ENCODE measurements at regions not wholly inside any gene's neighbourhood (a gene's known extent, or its start where the extent isn't known, plus 50 kb on each side); places are given as distances from the start of the nearest gene placed in this dataset.
"Not testable (repeated sequence)": the region's sequence is repeated elsewhere in the genome, so short reads cannot be mapped to it uniquely, and the experiment has no call there.

GRCh38 chr7:9718071-9718661 lies 1255.5 kb upstream of the PHF14 start:
- H3K4me1 Mint-ChIP-seq: peaks cover 19% of the 10 kb centered on the region
- no peak for DNase-seq (ENCODE audit: low read depth, low spot score)
- no peaks in the 10 kb centered on the region for H3K27me3 Mint-ChIP-seq (ENCODE audit: low read depth)
- H3K9me3 Mint-ChIP-seq: peaks cover 10% of the 10 kb centered on the region
- H3K36me3 Mint-ChIP-seq (ENCODE audit: low read depth): peaks cover 5% of the 10 kb centered on the region
- TF ChIP-seq, protein P1, sequence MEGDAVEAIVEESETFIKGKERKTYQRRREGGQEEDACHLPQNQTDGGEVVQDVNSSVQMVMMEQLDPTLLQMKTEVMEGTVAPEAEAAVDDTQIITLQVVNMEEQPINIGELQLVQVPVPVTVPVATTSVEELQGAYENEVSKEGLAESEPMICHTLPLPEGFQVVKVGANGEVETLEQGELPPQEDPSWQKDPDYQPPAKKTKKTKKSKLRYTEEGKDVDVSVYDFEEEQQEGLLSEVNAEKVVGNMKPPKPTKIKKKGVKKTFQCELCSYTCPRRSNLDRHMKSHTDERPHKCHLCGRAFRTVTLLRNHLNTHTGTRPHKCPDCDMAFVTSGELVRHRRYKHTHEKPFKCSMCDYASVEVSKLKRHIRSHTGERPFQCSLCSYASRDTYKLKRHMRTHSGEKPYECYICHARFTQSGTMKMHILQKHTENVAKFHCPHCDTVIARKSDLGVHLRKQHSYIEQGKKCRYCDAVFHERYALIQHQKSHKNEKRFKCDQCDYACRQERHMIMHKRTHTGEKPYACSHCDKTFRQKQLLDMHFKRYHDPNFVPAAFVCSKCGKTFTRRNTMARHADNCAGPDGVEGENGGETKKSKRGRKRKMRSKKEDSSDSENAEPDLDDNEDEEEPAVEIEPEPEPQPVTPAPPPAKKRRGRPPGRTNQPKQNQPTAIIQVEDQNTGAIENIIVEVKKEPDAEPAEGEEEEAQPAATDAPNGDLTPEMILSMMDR (conservative IDR thresholded peaks at IDR 0.05): no peak
- H3K4me3 Mint-ChIP-seq: no peak overlapping the region
- peak overlapping the region; percentile 75 for H3K27ac Mint-ChIP-seq (ENCODE audit: unreplicated experiment)

DNA sequence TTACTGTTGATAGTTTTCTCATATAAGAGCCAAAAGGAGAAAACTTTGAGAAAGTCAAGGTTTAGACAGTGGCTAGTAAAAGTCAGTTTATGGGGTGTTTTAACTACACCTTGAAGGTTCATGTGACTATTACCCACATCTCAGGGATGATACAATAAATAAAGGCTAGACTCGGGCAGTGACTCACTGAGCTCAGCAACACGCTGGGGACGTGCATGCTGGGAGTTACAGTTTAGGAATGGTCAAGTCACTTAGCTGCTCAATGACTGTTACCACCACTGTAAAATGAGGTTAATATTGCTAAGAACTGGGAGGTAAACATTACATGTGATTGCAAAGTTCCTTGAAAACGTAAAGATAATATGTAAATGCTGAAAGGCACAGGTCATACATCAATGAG lies 1254.4 kb upstream of the PHF14 start:
- peaks cover 5% of the 10 kb centered on the region for H3K36me3 Mint-ChIP-seq (ENCODE audit: low read depth)
- H3K9me3 Mint-ChIP-seq: peaks cover 10% of the 10 kb centered on the region
- H3K4me1 Mint-ChIP-seq: peaks cover 19% of the 10 kb centered on the region
- no peaks in the 10 kb centered on the region for H3K27me3 Mint-ChIP-seq (ENCODE audit: low read depth)
- DNase-seq (ENCODE audit: low read depth, low spot score): no peak
- H3K4me3 Mint-ChIP-seq: no peak overlapping the region
- no peak overlapping the region for H3K27ac Mint-ChIP-seq (ENCODE audit: unreplicated experiment)
- TF ChIP-seq, protein P1 (conservative IDR thresholded peaks at IDR 0.05): no peak

DNA sequence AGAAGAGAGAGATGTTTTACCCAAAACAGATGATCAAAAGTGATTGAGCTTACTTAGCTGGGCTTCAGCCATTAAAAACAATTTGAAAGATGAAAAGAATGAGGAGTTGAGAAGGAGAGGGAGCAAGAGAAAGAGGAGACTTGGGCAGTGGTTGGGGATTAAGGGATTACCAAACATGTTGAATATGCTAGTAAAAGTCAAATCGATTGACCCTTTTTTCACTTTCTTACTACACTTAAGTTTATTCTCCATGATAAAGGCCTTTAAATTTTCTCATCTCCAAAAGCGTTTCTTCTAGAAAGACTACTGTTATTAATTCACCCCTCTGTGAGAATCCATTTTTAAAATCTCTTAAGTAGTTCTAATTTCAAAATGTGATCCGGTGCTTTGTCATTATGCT lies 1254.0 kb upstream of the PHF14 start:
- DNase-seq (ENCODE audit: low read depth, low spot score): no peak
- Mint-ChIP-seq H3K4me3 (no peak overlapping the region), H3K36me3 (ENCODE audit: low read depth) (peaks cover 5% of the 10 kb centered on the region), H3K27ac (ENCODE audit: unreplicated experiment) (no peak overlapping the region), H3K9me3 (peaks cover 10% of the 10 kb centered on the region), H3K27me3 (ENCODE audit: low read depth) (no peaks in the 10 kb centered on the region), H3K4me1 (peaks cover 19% of the 10 kb centered on the region)
- TF ChIP-seq, protein P1 (conservative IDR thresholded peaks at IDR 0.05): no peak

DNA sequence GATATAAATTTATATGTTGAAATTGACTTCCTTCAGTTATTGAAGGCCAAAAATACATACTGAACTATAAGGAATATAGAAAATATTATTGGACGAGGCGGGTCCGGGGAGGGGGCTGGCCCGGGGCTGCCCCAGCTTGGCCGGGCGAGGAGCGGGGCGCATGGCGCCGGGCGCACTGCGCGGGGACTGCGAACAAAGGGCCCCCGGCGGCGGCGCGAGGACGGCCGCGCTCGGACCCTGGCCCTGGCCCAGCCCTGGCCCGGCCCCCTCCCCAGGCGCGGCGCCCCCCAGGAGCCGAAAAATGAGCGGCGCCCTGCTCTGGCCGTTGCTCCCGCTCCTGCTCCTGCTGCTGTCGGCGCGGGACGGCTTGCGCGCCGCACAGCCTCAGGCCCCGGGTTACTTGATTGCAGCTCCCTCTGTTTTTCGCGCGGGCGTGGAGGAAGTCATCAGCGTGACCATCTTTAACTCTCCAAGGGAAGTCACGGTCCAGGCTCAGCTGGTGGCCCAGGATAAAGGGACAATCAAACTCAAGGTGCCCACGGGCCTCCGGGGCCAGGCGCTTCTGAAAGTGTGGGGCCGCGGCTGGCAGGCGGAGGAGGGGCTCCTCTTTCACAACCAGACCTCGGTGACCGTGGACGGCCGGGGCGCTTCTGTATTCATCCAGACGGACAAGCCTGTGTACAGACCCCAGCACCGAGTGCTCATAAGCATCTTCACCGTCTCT lies 1247.6 kb upstream of the PHF14 start:
- not testable (repeated sequence) for H3K4me3 Mint-ChIP-seq; H3K9me3 Mint-ChIP-seq; DNase-seq (ENCODE audit: low read depth, low spot score); H3K27me3 Mint-ChIP-seq (ENCODE audit: low read depth); H3K36me3 Mint-ChIP-seq (ENCODE audit: low read depth); H3K4me1 Mint-ChIP-seq; H3K27ac Mint-ChIP-seq (ENCODE audit: unreplicated experiment)

DNA sequence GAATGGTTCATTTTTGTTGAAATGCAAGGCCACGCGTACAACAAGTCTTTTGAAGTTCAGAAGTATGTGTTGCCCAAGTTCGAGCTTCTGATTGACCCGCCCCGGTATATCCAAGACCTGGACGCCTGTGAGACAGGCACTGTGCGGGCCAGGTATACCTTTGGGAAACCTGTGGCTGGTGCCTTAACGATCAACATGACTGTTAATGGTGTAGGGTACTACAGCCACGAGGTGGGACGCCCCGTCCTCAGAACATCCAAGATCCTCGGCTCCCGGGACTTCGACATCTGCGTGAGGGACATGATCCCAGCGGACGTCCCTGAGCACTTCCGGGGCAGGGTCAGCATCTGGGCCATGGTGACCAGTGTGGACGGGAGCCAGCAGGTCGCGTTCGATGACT lies 1246.9 kb upstream of the PHF14 start:
- H3K27me3 Mint-ChIP-seq (ENCODE audit: low read depth); H3K4me3 Mint-ChIP-seq; H3K27ac Mint-ChIP-seq (ENCODE audit: unreplicated experiment); H3K4me1 Mint-ChIP-seq; H3K9me3 Mint-ChIP-seq; DNase-seq (ENCODE audit: low read depth, low spot score); H3K36me3 Mint-ChIP-seq (ENCODE audit: low read depth): not testable (repeated sequence)

GRCh38 chr7:9727467-9727869 lies 1246.2 kb upstream of the PHF14 start:
- H3K4me1 Mint-ChIP-seq; H3K4me3 Mint-ChIP-seq; H3K27me3 Mint-ChIP-seq (ENCODE audit: low read depth); H3K36me3 Mint-ChIP-seq (ENCODE audit: low read depth); H3K27ac Mint-ChIP-seq (ENCODE audit: unreplicated experiment); DNase-seq (ENCODE audit: low read depth, low spot score); H3K9me3 Mint-ChIP-seq: not testable (repeated sequence)

GRCh38 chr7:9728014-9728657 lies 1245.5 kb upstream of the PHF14 start:
- H3K9me3 Mint-ChIP-seq; H3K27ac Mint-ChIP-seq (ENCODE audit: unreplicated experiment); H3K27me3 Mint-ChIP-seq (ENCODE audit: low read depth); H3K4me1 Mint-ChIP-seq; DNase-seq (ENCODE audit: low read depth, low spot score); H3K36me3 Mint-ChIP-seq (ENCODE audit: low read depth); H3K4me3 Mint-ChIP-seq: not testable (repeated sequence)

Data from neural crest cell (in vitro differentiated cells).